ENCODE measurements at regions not wholly inside any gene's neighbourhood (a gene's known extent, or its start where the extent isn't known, plus 50 kb on each side); places are given as distances from the start of the nearest gene placed in this dataset.
"Not testable (repeated sequence)": the region's sequence is repeated elsewhere in the genome, so short reads cannot be mapped to it uniquely, and the experiment has no call there.

GRCh38 chr5:158054223-158055110, 195.5 kb upstream of the CLINT1 start:
- Histone ChIP-seq H3K27ac (peak overlapping the region in 7 of 11 experiments; percentile 34 to 57 (median 51); a peak in 12 of 22 replicates), H3K36me3 (no peaks in the 10 kb centered on the region), H3K27me3 (no peaks in the 10 kb centered on the region), H4K20me1 (no peaks in the 10 kb centered on the region), H3K4me3 (0 out of 20 replicates have a peak overlapping the region, but pooled peaks of 1 of the 10 experiments have one; percentile 24), H3K9ac (peak overlapping the region in 3 of 11 experiments; percentile 4 to 23 (median 22); a peak in 1 of 22 replicates), H3K4me1 (peaks cover 20 to 94% (median 67%) of the 10 kb centered on the region in 10 experiments), H3K9me3 (replicated peaks in 1 of 11) (peaks cover 0 to 23% (median 3%) of the 10 kb centered on the region in 11 experiments; a peak in 7 of 22 replicates), H3K4me2 (peak overlapping the region in 10 of 11 experiments; percentile 41 to 85 (median 82); a peak in 18 of 22 replicates)
- no peak for TF ChIP-seq Cebpa-rat (IDR thresholded peaks at IDR 0.05)

DNA sequence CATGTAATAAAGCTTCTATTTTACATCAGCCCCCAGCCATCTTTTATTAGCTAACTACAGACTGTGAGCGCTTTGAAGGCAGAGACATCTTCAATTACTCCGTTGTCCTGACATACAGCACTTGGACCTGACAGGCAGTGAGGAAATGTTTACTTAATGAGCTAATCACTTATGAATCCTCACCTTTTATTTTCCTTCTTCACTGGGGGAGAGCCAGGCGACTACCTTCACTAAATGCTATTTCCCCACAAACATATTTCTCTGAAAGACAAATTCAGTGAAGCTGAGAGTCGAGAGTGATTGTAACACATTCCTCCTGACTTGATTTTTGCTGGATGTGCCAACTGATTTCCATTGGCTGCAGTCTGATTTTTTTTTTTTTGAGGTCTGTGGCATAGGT, 192.1 kb upstream of the CLINT1 start:
- peaks cover 11 to 65% (median 39%) of the 10 kb centered on the region in 10 experiments for H3K4me1 ChIP-seq
- H3K9ac ChIP-seq = no peak overlapping the region
- H3K9me3 ChIP-seq (replicated peaks in 1 of 11) = peaks cover 10 to 41% (median 20%) of the 10 kb centered on the region in 11 experiments; a peak in 21 of 22 replicates
- H3K27me3 ChIP-seq = no peaks in the 10 kb centered on the region
- H4K20me1 ChIP-seq = no peaks in the 10 kb centered on the region
- peak overlapping the region in 3 of 11 experiments; percentile 1 to 19 (median 3); a peak in 3 of 22 replicates for H3K4me2 ChIP-seq
- no peaks in the 10 kb centered on the region for H3K36me3 ChIP-seq
- H3K27ac ChIP-seq = no peak overlapping the region
- no peak overlapping the region for H3K4me3 ChIP-seq
- TF ChIP-seq Cebpa-rat (IDR thresholded peaks at IDR 0.05) = no peak

DNA sequence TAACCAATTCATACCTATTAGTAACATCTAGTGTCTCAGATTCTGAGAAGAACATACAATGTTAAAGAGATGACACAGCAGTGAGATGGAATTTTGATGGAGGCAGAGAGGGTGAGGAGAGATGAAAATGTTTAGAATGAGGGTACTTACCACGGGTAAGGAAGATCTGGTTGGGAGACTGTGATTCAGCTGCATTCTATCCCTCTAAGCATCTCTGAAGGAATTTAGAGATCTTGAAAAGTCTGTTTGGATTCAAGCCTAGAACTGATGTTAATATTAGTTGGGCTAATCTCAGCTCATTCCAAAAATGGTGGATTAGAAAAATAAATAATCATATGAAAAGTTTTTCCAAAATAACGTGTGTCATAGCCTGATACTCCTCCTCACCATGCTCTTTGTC, 191.5 kb upstream of the CLINT1 start:
- no peaks in the 10 kb centered on the region for H3K27me3 ChIP-seq
- H3K4me1 ChIP-seq = peaks cover 5 to 59% (median 32%) of the 10 kb centered on the region in 10 experiments
- no peak overlapping the region for H3K27ac ChIP-seq
- H3K4me2 ChIP-seq = peak overlapping the region in 3 of 11 experiments; percentile 1 to 19 (median 3); a peak in 2 of 22 replicates
- TF ChIP-seq Cebpa-rat (IDR thresholded peaks at IDR 0.05) = no peak
- no peaks in the 10 kb centered on the region for H3K36me3 ChIP-seq
- H4K20me1 ChIP-seq = no peaks in the 10 kb centered on the region
- H3K9ac ChIP-seq = no peak overlapping the region
- H3K9me3 ChIP-seq (replicated peaks in 1 of 11) = peaks cover 16 to 47% (median 26%) of the 10 kb centered on the region in 11 experiments
- H3K4me3 ChIP-seq = no peak overlapping the region

- no peak for TF ChIP-seq Cebpa-rat (IDR thresholded peaks at IDR 0.05)
- Histone ChIP-seq H3K27ac (no peak overlapping the region), H4K20me1 (no peaks in the 10 kb centered on the region), H3K4me3 (no peak overlapping the region), H3K27me3 (no peaks in the 10 kb centered on the region), H3K9ac (no peak overlapping the region), H3K9me3 (replicated peaks in 1 of 11) (peaks cover 25 to 57% (median 36%) of the 10 kb centered on the region in 11 experiments), H3K36me3 (peaks cover 0 to 4% (median 0%) of the 10 kb centered on the region in 11 experiments; a peak in 1 of 22 replicates), H3K4me2 (peak overlapping the region in 2 of 11 experiments; percentile 6 to 13; a peak in 1 of 22 replicates), H3K4me1 (peaks cover 0 to 50% (median 23%) of the 10 kb centered on the region in 10 experiments; a peak in 16 of 20 replicates)
Measured at GRCh38 chr5:158049459-158049858, 190.5 kb upstream of the CLINT1 start.

- Histone ChIP-seq H3K27ac (no peak overlapping the region), H3K4me2 (no peak overlapping the region), H3K9me3 (replicated peaks in 1 of 11) (peaks cover 52 to 76% (median 63%) of the 10 kb centered on the region in 11 experiments), H3K27me3 (no peaks in the 10 kb centered on the region), H3K36me3 (peaks cover 0 to 13% (median 0%) of the 10 kb centered on the region in 11 experiments; a peak in 5 of 22 replicates), H3K4me3 (no peak overlapping the region), H4K20me1 (no peaks in the 10 kb centered on the region), H3K4me1 (peaks cover 0 to 41% (median 10%) of the 10 kb centered on the region in 10 experiments; a peak in 14 of 20 replicates), H3K9ac (no peak overlapping the region)
- TF ChIP-seq Cebpa-rat (IDR thresholded peaks at IDR 0.05) = no peak
Measured at GRCh38 chr5:158045696-158046095, 186.8 kb upstream of the CLINT1 start.

DNA sequence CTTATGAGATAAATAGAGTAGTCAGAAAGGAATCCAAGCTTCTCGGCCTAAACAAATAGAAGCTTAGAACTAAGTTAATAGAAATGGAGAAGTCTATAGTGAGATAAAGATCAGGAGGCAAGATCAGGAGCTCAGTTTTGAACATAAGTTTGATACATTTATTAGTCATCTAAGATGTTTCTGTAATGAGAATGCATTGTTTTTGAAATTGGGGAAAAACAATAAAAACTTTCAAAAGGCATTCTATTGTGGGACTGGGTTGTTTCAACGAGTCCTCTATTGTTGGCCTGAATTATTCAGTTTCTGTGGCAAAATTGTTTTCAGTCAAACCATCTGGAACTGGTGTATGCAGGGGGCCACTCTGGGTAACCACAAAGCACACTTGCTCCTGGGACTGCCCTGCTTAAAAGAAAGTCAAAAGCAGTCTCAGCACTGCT, 181.0 kb upstream of the CLINT1 start:
- Histone ChIP-seq H3K36me3 (peaks cover 0 to 24% (median 0%) of the 10 kb centered on the region in 11 experiments; a peak in 8 of 22 replicates), H3K4me2 (peak overlapping the region in 10 of 11 experiments; percentile 4 to 88 (median 71); a peak in 18 of 22 replicates), H3K9ac (peak overlapping the region in 3 of 11 experiments; percentile 5 to 43 (median 21); a peak in 4 of 22 replicates), H3K27me3 (no peaks in the 10 kb centered on the region), H3K4me3 (peak overlapping the region in 1 of 10 experiments; percentile 2; a peak in 1 of 20 replicates), H4K20me1 (no peaks in the 10 kb centered on the region), H3K9me3 (replicated peaks in 1 of 11) (peaks cover 56 to 69% (median 62%) of the 10 kb centered on the region in 11 experiments), H3K4me1 (peaks cover 0 to 58% (median 39%) of the 10 kb centered on the region in 10 experiments; a peak in 14 of 20 replicates), H3K27ac (peak overlapping the region in 4 of 11 experiments; percentile 32 to 53 (median 48); a peak in 7 of 22 replicates)
- TF ChIP-seq Cebpa-rat (IDR thresholded peaks at IDR 0.05) = no peak

GRCh38 chr5:158039441-158039840, 180.5 kb upstream of the CLINT1 start:
- peaks cover 0 to 27% (median 4%) of the 10 kb centered on the region in 11 experiments; a peak in 7 of 22 replicates for H3K36me3 ChIP-seq
- H3K27ac ChIP-seq = peak overlapping the region in 4 of 11 experiments; percentile 3 to 53 (median 48); a peak in 7 of 22 replicates
- no peak for TF ChIP-seq Cebpa-rat (IDR thresholded peaks at IDR 0.05)
- H3K27me3 ChIP-seq = no peaks in the 10 kb centered on the region
- H3K4me1 ChIP-seq = peaks cover 0 to 58% (median 39%) of the 10 kb centered on the region in 10 experiments; a peak in 14 of 20 replicates
- peaks cover 56 to 69% (median 62%) of the 10 kb centered on the region in 11 experiments for H3K9me3 ChIP-seq (replicated peaks in 1 of 11)
- no peaks in the 10 kb centered on the region for H4K20me1 ChIP-seq
- H3K4me3 ChIP-seq = no peak overlapping the region
- peak overlapping the region in 2 of 11 experiments; percentile 5 to 7; a peak in 3 of 22 replicates for H3K9ac ChIP-seq
- peak overlapping the region in 9 of 11 experiments; percentile 7 to 88 (median 73); a peak in 16 of 22 replicates for H3K4me2 ChIP-seq

DNA sequence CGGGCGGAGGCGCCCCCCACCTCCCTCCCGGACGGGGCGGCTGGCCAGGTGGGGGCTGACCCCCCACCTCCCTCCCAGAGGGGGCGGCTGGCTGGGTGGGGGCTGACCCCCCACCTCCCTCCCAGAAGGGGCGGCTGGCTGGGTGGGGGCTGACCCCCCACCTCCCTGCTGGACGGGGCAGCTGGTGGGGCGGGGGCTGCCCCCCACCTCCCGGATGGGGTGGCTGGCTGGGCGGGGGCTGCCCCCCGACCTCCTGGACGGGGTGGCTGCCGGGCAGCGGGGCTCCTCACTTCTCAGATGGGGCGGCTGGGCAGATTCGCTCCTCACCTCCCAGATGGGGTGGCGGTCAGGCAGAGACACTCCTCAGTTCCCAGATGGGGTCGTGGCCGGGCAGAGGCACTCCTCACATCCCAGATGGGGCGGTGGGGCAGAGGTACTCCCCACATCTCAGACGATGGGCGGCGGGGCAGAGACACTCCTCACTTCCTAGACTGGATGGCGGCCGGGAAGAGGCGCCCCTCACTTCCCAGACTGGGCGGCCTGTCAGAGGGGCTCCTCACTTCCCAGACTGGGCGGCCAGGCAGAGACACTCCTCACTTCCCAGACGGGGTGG, 178.1 kb upstream of the CLINT1 start:
- Histone ChIP-seq H3K4me1 (peaks cover 0 to 48% (median 39%) of the 10 kb centered on the region in 10 experiments; a peak in 14 of 20 replicates), H3K4me3 (peak overlapping the region in 1 of 10 experiments; percentile 36; a peak in 2 of 20 replicates), H3K9me3 (replicated peaks in 1 of 11) (peaks cover 52 to 63% (median 59%) of the 10 kb centered on the region in 11 experiments), H3K36me3 (peaks cover 0 to 14% (median 4%) of the 10 kb centered on the region in 11 experiments; a peak in 8 of 22 replicates)
- not testable (repeated sequence) for H3K27ac ChIP-seq, H3K4me2 ChIP-seq, H3K9ac ChIP-seq, H3K27me3 ChIP-seq, H4K20me1 ChIP-seq

DNA sequence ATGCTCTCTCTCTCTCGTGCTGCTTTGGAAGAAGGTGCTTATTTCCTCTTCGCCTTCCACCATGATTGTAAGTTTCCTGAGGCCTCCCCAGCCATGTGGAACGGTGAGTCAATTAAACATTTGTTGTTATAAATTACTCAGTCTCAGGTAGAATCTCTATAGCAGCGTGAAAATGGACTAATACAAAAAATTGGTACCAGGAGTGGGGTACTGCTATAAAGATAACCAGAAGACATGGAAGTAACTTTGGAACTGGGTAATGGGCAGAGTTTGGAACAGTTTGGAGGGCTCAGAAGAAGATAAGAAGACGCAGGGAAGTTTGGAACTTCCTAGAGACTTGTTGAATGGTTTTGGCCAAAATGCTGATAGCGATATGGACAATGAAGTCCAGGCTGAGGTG, 175.6 kb upstream of the CLINT1 start:
- H3K4me3 ChIP-seq = peak overlapping the region in 1 of 10 experiments; percentile 18; a peak in 1 of 20 replicates
- not testable (repeated sequence) for H3K27me3 ChIP-seq, H4K20me1 ChIP-seq, H3K9ac ChIP-seq, H3K4me2 ChIP-seq, H3K27ac ChIP-seq
- H3K36me3 ChIP-seq = peaks cover 0 to 14% (median 4%) of the 10 kb centered on the region in 11 experiments; a peak in 7 of 22 replicates
- peaks cover 46 to 58% (median 55%) of the 10 kb centered on the region in 11 experiments for H3K9me3 ChIP-seq (replicated peaks in 1 of 11)
- peaks cover 0 to 23% (median 17%) of the 10 kb centered on the region in 10 experiments; a peak in 14 of 20 replicates for H3K4me1 ChIP-seq
